ENCODE measurements at regions not wholly inside any gene's neighbourhood (a gene's known extent, or its start where the extent isn't known, plus 50 kb on each side); places are given as distances from the start of the nearest gene placed in this dataset.

GRCh38 chr2:145654156-145654555 is 1134.2 kb upstream of the ZEB2 start:
- no peak for DNase-seq (ENCODE audit: low read depth)
- no peak overlapping the region for H3K4me3 ChIP-seq (ENCODE audit: low read depth, low read length)
- TF ChIP-seq CTCF (conservative IDR thresholded peaks at IDR 0.05; ENCODE audit: low read depth, low read length) = no peak

GRCh38 chr2:145653553-145653952 is 1133.6 kb upstream of the ZEB2 start:
- no peak for TF ChIP-seq CTCF (conservative IDR thresholded peaks at IDR 0.05; ENCODE audit: low read depth, low read length)
- H3K4me3 ChIP-seq (ENCODE audit: low read depth, low read length) = no peak overlapping the region
- DNase-seq (ENCODE audit: low read depth) = no peak

- peak; percentile 49 for DNase-seq (ENCODE audit: low read depth)
- no peak for TF ChIP-seq CTCF (conservative IDR thresholded peaks at IDR 0.05; ENCODE audit: low read depth, low read length)
- no peak overlapping the region for H3K4me3 ChIP-seq (ENCODE audit: low read depth, low read length)
Measured at GRCh38 chr2:145652571-145653545, 1132.9 kb upstream of the ZEB2 start.

- TF ChIP-seq CTCF (conservative IDR thresholded peaks at IDR 0.05; ENCODE audit: low read depth, low read length) = no peak
- no peak overlapping the region for H3K4me3 ChIP-seq (ENCODE audit: low read depth, low read length)
- no peak for DNase-seq (ENCODE audit: low read depth)
Measured at GRCh38 chr2:145652036-145652435, 1132.1 kb upstream of the ZEB2 start.

GRCh38 chr2:145650226-145650625 is 1130.3 kb upstream of the ZEB2 start:
- DNase-seq (ENCODE audit: low read depth) = no peak
- no peak overlapping the region for H3K4me3 ChIP-seq (ENCODE audit: low read depth, low read length)
- TF ChIP-seq CTCF (conservative IDR thresholded peaks at IDR 0.05; ENCODE audit: low read depth, low read length) = no peak

GRCh38 chr2:145649061-145649460 is 1129.1 kb upstream of the ZEB2 start:
- H3K4me3 ChIP-seq (ENCODE audit: low read depth, low read length) = no peak overlapping the region
- no peak for DNase-seq (ENCODE audit: low read depth)
- TF ChIP-seq CTCF (conservative IDR thresholded peaks at IDR 0.05; ENCODE audit: low read depth, low read length) = no peak
